ENCODE measurements at regions not wholly inside any gene's neighbourhood (a gene's known extent, or its start where the extent isn't known, plus 50 kb on each side); places are given as distances from the start of the nearest gene placed in this dataset.

DNA sequence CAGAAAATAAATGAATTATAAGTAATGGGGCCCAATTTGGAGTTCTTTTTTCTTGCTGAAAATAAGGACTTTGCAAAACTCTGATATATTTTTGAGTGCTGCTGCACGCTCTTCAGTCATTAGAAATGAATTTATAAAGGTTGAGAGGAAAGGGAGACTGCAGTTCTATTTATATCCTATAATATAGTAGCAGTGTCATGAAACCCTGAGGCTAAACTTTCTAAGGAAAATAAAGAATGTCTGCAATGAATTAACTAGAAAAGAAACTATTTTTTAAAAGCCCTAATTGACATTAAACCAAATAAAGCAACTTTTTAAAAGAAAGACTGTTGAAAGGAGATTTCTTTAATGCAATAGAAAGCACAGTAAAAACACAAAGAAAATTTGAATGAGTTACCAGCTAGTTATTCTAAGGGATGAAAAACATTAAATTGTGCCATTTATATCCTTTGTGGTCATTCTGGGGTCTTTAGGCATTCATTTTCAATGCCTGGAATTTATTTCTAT, 1072.8 kb upstream of the TMEFF2 start:
- H2AK5ac ChIP-seq (ENCODE audit: low read length), result no peak overlapping the region
- no peak overlapping the region for H3K4me2 ChIP-seq (ENCODE audit: low read length)
- H3K18ac ChIP-seq (ENCODE audit: low read length), result no peak overlapping the region
- no peaks in the 10 kb centered on the region for H3K79me1 ChIP-seq (ENCODE audit: low read length)
- H3K79me2 ChIP-seq (ENCODE audit: control insufficient read depth, insufficient read depth, low read length, poor library complexity), result no peaks in the 10 kb centered on the region
- H2AFZ ChIP-seq (ENCODE audit: insufficient read depth, low read length, poor library complexity), result no peak overlapping the region
- H4K12ac ChIP-seq (ENCODE audit: low read depth, low read length), result no peak overlapping the region
- H3K27ac ChIP-seq (ENCODE audit: low read depth, low read length), result no peak overlapping the region
- no peaks in the 10 kb centered on the region for H3K36me3 ChIP-seq (ENCODE audit: control insufficient read depth in 1 of 2, insufficient read depth in 2 of 2, low read length in 2 of 2)
- no peaks in the 10 kb centered on the region for H3K9me3 ChIP-seq (ENCODE audit: insufficient read depth, low read depth, low read length)
- H3K23ac ChIP-seq (ENCODE audit: low read length), result no peak overlapping the region
- no peak for DNase-seq
- no peak overlapping the region for H3K9ac ChIP-seq (ENCODE audit: low read length)
- no peak overlapping the region for H3K14ac ChIP-seq (ENCODE audit: low read length)
- no peak overlapping the region for H4K91ac ChIP-seq (ENCODE audit: low read depth, low read length)
- WGBS (ENCODE audit: extremely low coverage, insufficient coverage, insufficient read length), result no CpG with 5 or more reads among the region's 1 CpG
- H2BK5ac ChIP-seq (ENCODE audit: low read depth, low read length, poor library complexity), result no peak overlapping the region
- H4K8ac ChIP-seq (ENCODE audit: low read depth, low read length), result no peak overlapping the region
- H3K27me3 ChIP-seq (ENCODE audit: insufficient read depth, low read length), result no peaks in the 10 kb centered on the region
- H3K4me3 ChIP-seq (ENCODE audit: low read depth, low read length), result no peak overlapping the region
- H3K4me1 ChIP-seq (ENCODE audit: control insufficient read depth in 1 of 2, insufficient read depth in 2 of 2, low read length in 2 of 2), result no peaks in the 10 kb centered on the region
- H2BK12ac ChIP-seq (ENCODE audit: low read length), result no peak overlapping the region
- H2BK120ac ChIP-seq (ENCODE audit: insufficient read depth, low read length, poor library complexity), result no peak overlapping the region
- H3K4ac ChIP-seq (ENCODE audit: low read depth, low read length), result no peak overlapping the region

DNA sequence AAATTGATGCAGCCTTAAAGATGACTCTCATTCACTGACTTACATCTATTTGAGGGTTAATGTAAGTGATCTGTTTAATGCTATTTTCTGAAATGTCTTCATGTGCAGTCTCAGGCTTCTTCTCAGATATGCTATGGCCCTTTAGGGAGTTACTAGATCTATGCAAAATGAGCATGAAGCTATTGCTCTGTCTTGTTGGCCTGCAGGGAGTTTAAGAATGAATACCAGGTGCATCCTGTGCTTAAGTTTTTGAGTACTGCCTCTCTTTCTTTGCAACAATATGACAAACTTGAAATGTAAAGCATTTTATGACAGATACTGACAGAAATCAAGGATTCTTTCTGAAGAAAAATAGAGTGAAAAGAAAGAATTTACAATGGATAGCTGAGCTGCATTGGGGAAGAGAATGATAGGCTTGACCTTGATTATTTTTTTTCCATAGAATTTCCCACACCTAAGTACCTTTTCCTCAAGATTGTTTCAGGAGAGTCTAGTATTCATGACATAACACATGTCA, 1058.3 kb upstream of the TMEFF2 start:
- no peak overlapping the region for H3K14ac ChIP-seq (ENCODE audit: low read length)
- H2AFZ ChIP-seq (ENCODE audit: insufficient read depth, low read length, poor library complexity), result no peak overlapping the region
- no peak overlapping the region for H3K18ac ChIP-seq (ENCODE audit: low read length)
- H4K91ac ChIP-seq (ENCODE audit: low read depth, low read length), result no peak overlapping the region
- H4K8ac ChIP-seq (ENCODE audit: low read depth, low read length), result no peak overlapping the region
- H3K9me3 ChIP-seq (ENCODE audit: insufficient read depth, low read depth, low read length), result no peaks in the 10 kb centered on the region
- H2BK12ac ChIP-seq (ENCODE audit: low read length), result no peak overlapping the region
- no peaks in the 10 kb centered on the region for H3K27me3 ChIP-seq (ENCODE audit: insufficient read depth, low read length)
- H3K4me1 ChIP-seq (ENCODE audit: control insufficient read depth in 1 of 2, insufficient read depth in 2 of 2, low read length in 2 of 2), result no peaks in the 10 kb centered on the region
- no peak overlapping the region for H2BK120ac ChIP-seq (ENCODE audit: insufficient read depth, low read length, poor library complexity)
- H3K23ac ChIP-seq (ENCODE audit: low read length), result no peak overlapping the region
- H3K4me2 ChIP-seq (ENCODE audit: low read length), result no peak overlapping the region
- no peak overlapping the region for H2AK5ac ChIP-seq (ENCODE audit: low read length)
- H3K4ac ChIP-seq (ENCODE audit: low read depth, low read length), result no peak overlapping the region
- DNase-seq, result no peak
- no peak overlapping the region for H3K4me3 ChIP-seq (ENCODE audit: low read depth, low read length)
- no peaks in the 10 kb centered on the region for H3K79me1 ChIP-seq (ENCODE audit: low read length)
- no peak overlapping the region for H3K27ac ChIP-seq (ENCODE audit: low read depth, low read length)
- H3K36me3 ChIP-seq (ENCODE audit: control insufficient read depth in 1 of 2, insufficient read depth in 2 of 2, low read length in 2 of 2), result no peaks in the 10 kb centered on the region
- H3K9ac ChIP-seq (ENCODE audit: low read length), result no peak overlapping the region
- no peak overlapping the region for H2BK5ac ChIP-seq (ENCODE audit: low read depth, low read length, poor library complexity)
- no peaks in the 10 kb centered on the region for H3K79me2 ChIP-seq (ENCODE audit: control insufficient read depth, insufficient read depth, low read length, poor library complexity)
- H4K12ac ChIP-seq (ENCODE audit: low read depth, low read length), result no peak overlapping the region

DNA sequence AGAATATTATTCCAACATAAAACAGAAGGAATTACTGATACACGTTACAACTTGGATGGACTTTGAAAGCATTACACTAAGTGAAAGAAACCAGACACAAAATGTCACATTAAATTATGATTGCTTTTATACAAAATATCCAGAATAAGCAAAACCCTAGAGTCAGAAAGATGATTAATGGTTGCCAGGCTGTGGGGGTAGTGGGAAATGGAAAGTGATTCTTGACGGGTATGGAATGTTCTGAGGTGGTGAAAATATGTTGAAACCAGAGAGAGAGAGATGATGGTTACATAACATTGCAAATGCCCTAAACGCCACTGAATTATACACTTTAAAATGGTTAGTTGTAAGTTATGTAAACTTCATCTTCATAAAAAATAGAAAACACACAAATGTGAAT, 1057.2 kb upstream of the TMEFF2 start:
- H3K27me3 ChIP-seq (ENCODE audit: insufficient read depth, low read length), result no peaks in the 10 kb centered on the region
- no peak overlapping the region for H3K27ac ChIP-seq (ENCODE audit: low read depth, low read length)
- H2AFZ ChIP-seq (ENCODE audit: insufficient read depth, low read length, poor library complexity), result no peak overlapping the region
- no peaks in the 10 kb centered on the region for H3K9me3 ChIP-seq (ENCODE audit: insufficient read depth, low read depth, low read length)
- H4K12ac ChIP-seq (ENCODE audit: low read depth, low read length), result no peak overlapping the region
- no peak overlapping the region for H3K9ac ChIP-seq (ENCODE audit: low read length)
- DNase-seq, result no peak
- H2AK5ac ChIP-seq (ENCODE audit: low read length), result no peak overlapping the region
- H3K4me1 ChIP-seq (ENCODE audit: control insufficient read depth in 1 of 2, insufficient read depth in 2 of 2, low read length in 2 of 2), result no peaks in the 10 kb centered on the region
- H3K36me3 ChIP-seq (ENCODE audit: control insufficient read depth in 1 of 2, insufficient read depth in 2 of 2, low read length in 2 of 2), result no peaks in the 10 kb centered on the region
- H3K79me1 ChIP-seq (ENCODE audit: low read length), result no peaks in the 10 kb centered on the region
- no peak overlapping the region for H2BK120ac ChIP-seq (ENCODE audit: insufficient read depth, low read length, poor library complexity)
- H4K8ac ChIP-seq (ENCODE audit: low read depth, low read length), result no peak overlapping the region
- no peak overlapping the region for H3K4me2 ChIP-seq (ENCODE audit: low read length)
- no peak overlapping the region for H2BK5ac ChIP-seq (ENCODE audit: low read depth, low read length, poor library complexity)
- H4K91ac ChIP-seq (ENCODE audit: low read depth, low read length), result no peak overlapping the region
- no peak overlapping the region for H3K18ac ChIP-seq (ENCODE audit: low read length)
- no peak overlapping the region for H3K4me3 ChIP-seq (ENCODE audit: low read depth, low read length)
- H3K4ac ChIP-seq (ENCODE audit: low read depth, low read length), result no peak overlapping the region
- H3K23ac ChIP-seq (ENCODE audit: low read length), result no peak overlapping the region
- no peak overlapping the region for H3K14ac ChIP-seq (ENCODE audit: low read length)
- no CpG with 5 or more reads among the region's 3 CpGs for WGBS (ENCODE audit: extremely low coverage, insufficient coverage, insufficient read length)
- no peak overlapping the region for H2BK12ac ChIP-seq (ENCODE audit: low read length)
- H3K79me2 ChIP-seq (ENCODE audit: control insufficient read depth, insufficient read depth, low read length, poor library complexity), result no peaks in the 10 kb centered on the region

DNA sequence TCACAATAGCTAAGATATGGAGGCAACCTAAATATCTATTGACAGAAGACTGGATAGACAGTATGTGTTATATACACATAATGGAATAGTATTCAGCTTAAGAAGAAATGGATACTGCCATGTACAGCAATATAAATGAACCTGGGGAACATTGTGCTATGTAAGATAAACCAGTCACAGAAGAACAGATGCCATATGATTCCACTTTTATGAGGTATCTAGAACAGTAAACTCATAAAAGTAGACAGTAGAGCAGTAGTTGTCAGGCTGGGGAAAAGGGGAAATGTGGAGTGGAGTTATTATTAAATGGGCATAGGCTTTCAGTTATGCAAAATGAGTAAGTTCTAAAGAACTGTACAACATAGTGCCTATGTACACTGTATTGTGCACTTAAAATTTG, 1055.7 kb upstream of the TMEFF2 start:
- no peak overlapping the region for H2BK12ac ChIP-seq (ENCODE audit: low read length)
- H3K9me3 ChIP-seq (ENCODE audit: insufficient read depth, low read depth, low read length), result no peaks in the 10 kb centered on the region
- H3K14ac ChIP-seq (ENCODE audit: low read length), result no peak overlapping the region
- H3K4me3 ChIP-seq (ENCODE audit: low read depth, low read length), result no peak overlapping the region
- H2BK5ac ChIP-seq (ENCODE audit: low read depth, low read length, poor library complexity), result no peak overlapping the region
- no peaks in the 10 kb centered on the region for H3K79me1 ChIP-seq (ENCODE audit: low read length)
- no peak overlapping the region for H3K27ac ChIP-seq (ENCODE audit: low read depth, low read length)
- H3K23ac ChIP-seq (ENCODE audit: low read length), result no peak overlapping the region
- H4K8ac ChIP-seq (ENCODE audit: low read depth, low read length), result no peak overlapping the region
- H3K9ac ChIP-seq (ENCODE audit: low read length), result no peak overlapping the region
- DNase-seq, result no peak
- H3K4ac ChIP-seq (ENCODE audit: low read depth, low read length), result no peak overlapping the region
- H2AK5ac ChIP-seq (ENCODE audit: low read length), result no peak overlapping the region
- H3K27me3 ChIP-seq (ENCODE audit: insufficient read depth, low read length), result no peaks in the 10 kb centered on the region
- H3K36me3 ChIP-seq (ENCODE audit: control insufficient read depth in 1 of 2, insufficient read depth in 2 of 2, low read length in 2 of 2), result no peaks in the 10 kb centered on the region
- H3K4me2 ChIP-seq (ENCODE audit: low read length), result no peak overlapping the region
- no peak overlapping the region for H2AFZ ChIP-seq (ENCODE audit: insufficient read depth, low read length, poor library complexity)
- H3K4me1 ChIP-seq (ENCODE audit: control insufficient read depth in 1 of 2, insufficient read depth in 2 of 2, low read length in 2 of 2), result no peaks in the 10 kb centered on the region
- no peak overlapping the region for H4K12ac ChIP-seq (ENCODE audit: low read depth, low read length)
- H2BK120ac ChIP-seq (ENCODE audit: insufficient read depth, low read length, poor library complexity), result no peak overlapping the region
- H3K79me2 ChIP-seq (ENCODE audit: control insufficient read depth, insufficient read depth, low read length, poor library complexity), result no peaks in the 10 kb centered on the region
- H4K91ac ChIP-seq (ENCODE audit: low read depth, low read length), result no peak overlapping the region
- no peak overlapping the region for H3K18ac ChIP-seq (ENCODE audit: low read length)

Data from trophoblast cell (in vitro differentiated cells and primary cell).